ENCODE measurements at regions not wholly inside any gene's neighbourhood (a gene's known extent, or its start where the extent isn't known, plus 50 kb on each side); places are given as distances from the start of the nearest gene placed in this dataset.

DNA sequence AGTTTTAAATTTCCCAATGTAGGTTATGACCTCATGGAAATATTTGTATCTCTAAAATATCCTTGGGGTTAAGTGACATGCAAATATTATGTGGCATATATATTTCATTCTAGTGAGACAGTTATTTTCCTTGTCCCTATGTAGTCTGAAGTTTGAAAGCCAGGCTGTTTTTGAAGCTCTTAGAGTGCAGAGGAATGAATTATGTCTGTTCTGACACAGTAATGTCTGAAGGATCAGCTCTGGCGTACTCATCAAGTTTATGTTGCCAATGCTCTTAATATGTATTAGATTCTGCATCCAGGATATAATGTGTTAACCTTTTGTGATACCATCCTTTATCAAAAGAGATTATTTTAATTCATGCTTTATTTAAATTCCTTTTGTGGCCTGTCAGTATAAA, 355.8 kb downstream of the PCDH7 start:
- Histone ChIP-seq H4K20me1 (ENCODE audit: control insufficient read depth, extremely low read depth, insufficient read depth, low read length) (no peaks in the 10 kb centered on the region), H2AFZ (ENCODE audit: low read length) (no peak overlapping the region), H3K27ac (ENCODE audit: insufficient read depth, low read length) (no peak overlapping the region), H3K9ac (ENCODE audit: insufficient read depth, low read length) (no peak overlapping the region), H3K79me2 (ENCODE audit: control insufficient read depth, insufficient read depth, low read length) (no peaks in the 10 kb centered on the region), H3K36me3 (ENCODE audit: control insufficient read depth, insufficient read depth, low read length) (no peaks in the 10 kb centered on the region), H3K4me1 (ENCODE audit: control insufficient read depth, extremely low read depth, insufficient read depth, low read length) (no peaks in the 10 kb centered on the region), H3K27me3 (ENCODE audit: control insufficient read depth, insufficient read depth, low read length) (no peaks in the 10 kb centered on the region), H3K4me2 (ENCODE audit: extremely low read depth, insufficient read depth, low read length) (no peak overlapping the region), H3K4me3 (replicated peaks in 1 of 4; ENCODE audit: control extremely low read depth in 1 of 4, insufficient read depth in 1 of 4, low read depth in 3 of 4, low read length in 4 of 4) (no peak overlapping the region), H3K9me3 (ENCODE audit: control insufficient read depth, insufficient read depth, low read depth, low read length) (no peaks in the 10 kb centered on the region)
- no peak for DNase-seq (ENCODE audit: low read depth in 2 of 2)
- no peak for TF ChIP-seq EZH2 (IDR thresholded peaks at IDR 0.05; ENCODE audit: low read length, missing control alignments)
- TF ChIP-seq, protein P1, sequence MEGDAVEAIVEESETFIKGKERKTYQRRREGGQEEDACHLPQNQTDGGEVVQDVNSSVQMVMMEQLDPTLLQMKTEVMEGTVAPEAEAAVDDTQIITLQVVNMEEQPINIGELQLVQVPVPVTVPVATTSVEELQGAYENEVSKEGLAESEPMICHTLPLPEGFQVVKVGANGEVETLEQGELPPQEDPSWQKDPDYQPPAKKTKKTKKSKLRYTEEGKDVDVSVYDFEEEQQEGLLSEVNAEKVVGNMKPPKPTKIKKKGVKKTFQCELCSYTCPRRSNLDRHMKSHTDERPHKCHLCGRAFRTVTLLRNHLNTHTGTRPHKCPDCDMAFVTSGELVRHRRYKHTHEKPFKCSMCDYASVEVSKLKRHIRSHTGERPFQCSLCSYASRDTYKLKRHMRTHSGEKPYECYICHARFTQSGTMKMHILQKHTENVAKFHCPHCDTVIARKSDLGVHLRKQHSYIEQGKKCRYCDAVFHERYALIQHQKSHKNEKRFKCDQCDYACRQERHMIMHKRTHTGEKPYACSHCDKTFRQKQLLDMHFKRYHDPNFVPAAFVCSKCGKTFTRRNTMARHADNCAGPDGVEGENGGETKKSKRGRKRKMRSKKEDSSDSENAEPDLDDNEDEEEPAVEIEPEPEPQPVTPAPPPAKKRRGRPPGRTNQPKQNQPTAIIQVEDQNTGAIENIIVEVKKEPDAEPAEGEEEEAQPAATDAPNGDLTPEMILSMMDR (conservative IDR thresholded peaks at IDR 0.05 in 1 of 2, IDR thresholded peaks at IDR 0.05 in 1 of 2; ENCODE audit: low read depth in 1 of 2, low read length in 2 of 2) = no peak

DNA sequence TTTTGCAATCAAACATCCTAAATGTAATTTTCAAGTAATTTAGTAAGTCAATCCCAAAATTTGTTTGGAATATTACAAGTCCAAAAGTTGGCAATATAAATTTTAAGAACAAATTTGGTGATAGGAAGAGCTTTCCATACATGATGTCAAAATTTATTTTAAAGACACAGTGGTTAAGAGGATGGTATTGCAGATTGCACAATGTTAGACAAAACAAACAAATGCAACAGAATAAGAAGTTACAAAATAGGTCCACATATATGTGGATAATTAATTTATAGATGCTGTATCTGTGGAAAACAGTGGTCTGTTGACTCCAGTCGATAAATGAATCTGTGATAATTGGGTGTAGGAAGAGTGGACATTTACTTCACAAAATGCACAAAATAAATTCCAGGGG, 358.5 kb downstream of the PCDH7 start:
- TF ChIP-seq, protein P1 (conservative IDR thresholded peaks at IDR 0.05 in 1 of 2, IDR thresholded peaks at IDR 0.05 in 1 of 2; ENCODE audit: low read depth in 1 of 2, low read length in 2 of 2) = no peak
- H3K27me3 ChIP-seq (ENCODE audit: control insufficient read depth, insufficient read depth, low read length) = no peaks in the 10 kb centered on the region
- no peaks in the 10 kb centered on the region for H3K36me3 ChIP-seq (ENCODE audit: control insufficient read depth, insufficient read depth, low read length)
- DNase-seq (ENCODE audit: low read depth in 2 of 2) = peak in 1 of 2 donors; percentile 48
- H3K9me3 ChIP-seq (ENCODE audit: control insufficient read depth, insufficient read depth, low read depth, low read length) = no peaks in the 10 kb centered on the region
- H3K79me2 ChIP-seq (ENCODE audit: control insufficient read depth, insufficient read depth, low read length) = no peaks in the 10 kb centered on the region
- H3K4me2 ChIP-seq (ENCODE audit: extremely low read depth, insufficient read depth, low read length) = no peak overlapping the region
- H2AFZ ChIP-seq (ENCODE audit: low read length) = no peak overlapping the region
- peaks cover 3% of the 10 kb centered on the region for H3K4me1 ChIP-seq (ENCODE audit: control insufficient read depth, extremely low read depth, insufficient read depth, low read length)
- H4K20me1 ChIP-seq (ENCODE audit: control insufficient read depth, extremely low read depth, insufficient read depth, low read length) = no peaks in the 10 kb centered on the region
- no peak overlapping the region for H3K4me3 ChIP-seq (replicated peaks in 1 of 4; ENCODE audit: control extremely low read depth in 1 of 4, insufficient read depth in 1 of 4, low read depth in 3 of 4, low read length in 4 of 4)
- H3K27ac ChIP-seq (ENCODE audit: insufficient read depth, low read length) = no peak overlapping the region
- H3K9ac ChIP-seq (ENCODE audit: insufficient read depth, low read length) = no peak overlapping the region

DNA sequence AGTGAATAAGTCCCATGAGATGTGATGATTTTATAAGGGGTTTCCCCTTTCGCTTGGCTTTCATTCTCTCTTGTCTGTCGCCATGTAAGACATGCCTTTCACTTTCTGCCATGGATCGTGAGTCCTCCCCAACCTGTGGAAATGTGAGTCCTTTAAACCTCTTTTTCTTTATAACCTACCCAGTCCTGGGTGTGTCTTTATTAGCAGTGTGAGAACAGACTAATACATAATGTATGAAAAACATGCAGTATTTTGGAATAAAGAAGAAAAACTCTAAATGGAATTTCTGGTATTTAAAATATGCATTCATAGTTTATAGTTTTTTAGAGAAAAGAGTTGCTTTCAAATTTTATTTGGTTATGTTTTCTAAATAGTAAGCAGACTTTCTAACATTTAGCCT, 360.7 kb downstream of the PCDH7 start:
- H3K4me2 ChIP-seq (ENCODE audit: extremely low read depth, insufficient read depth, low read length) = peak overlapping the region; percentile 25
- peaks cover 3% of the 10 kb centered on the region for H3K4me1 ChIP-seq (ENCODE audit: control insufficient read depth, extremely low read depth, insufficient read depth, low read length)
- DNase-seq (ENCODE audit: low read depth in 2 of 2) = peak in 1 of 2 donors; percentile 38

More for the DNA sequence above, 360.7 kb downstream of the PCDH7 start:
- Histone ChIP-seq H3K4me3 (replicated peaks in 1 of 4; ENCODE audit: control extremely low read depth in 1 of 4, insufficient read depth in 1 of 4, low read depth in 3 of 4, low read length in 4 of 4) (no peak overlapping the region), H3K36me3 (ENCODE audit: control insufficient read depth, insufficient read depth, low read length) (no peaks in the 10 kb centered on the region), H3K9me3 (ENCODE audit: control insufficient read depth, insufficient read depth, low read depth, low read length) (no peaks in the 10 kb centered on the region), H4K20me1 (ENCODE audit: control insufficient read depth, extremely low read depth, insufficient read depth, low read length) (no peaks in the 10 kb centered on the region), H3K9ac (ENCODE audit: insufficient read depth, low read length) (no peak overlapping the region), H2AFZ (ENCODE audit: low read length) (no peak overlapping the region), H3K79me2 (ENCODE audit: control insufficient read depth, insufficient read depth, low read length) (no peaks in the 10 kb centered on the region), H3K27ac (ENCODE audit: insufficient read depth, low read length) (no peak overlapping the region), H3K27me3 (ENCODE audit: control insufficient read depth, insufficient read depth, low read length) (no peaks in the 10 kb centered on the region)
- no peak for TF ChIP-seq EZH2 (IDR thresholded peaks at IDR 0.05; ENCODE audit: low read length, missing control alignments)
- TF ChIP-seq, protein P1 (conservative IDR thresholded peaks at IDR 0.05 in 1 of 2, IDR thresholded peaks at IDR 0.05 in 1 of 2; ENCODE audit: low read depth in 1 of 2, low read length in 2 of 2) = no peak

Measured in fibroblast of lung (primary cell).